ENCODE measurements at regions not wholly inside any gene's neighbourhood (a gene's known extent, or its start where the extent isn't known, plus 50 kb on each side); places are given as distances from the start of the nearest gene placed in this dataset.

GRCh38 chr1:239232921-239233320 is 153.4 kb upstream of the CHRM3 start:
- TF ChIP-seq CTCF (IDR thresholded peaks at IDR 0.05) = no peak
- no peak for TF ChIP-seq POLR2A (IDR thresholded peaks at IDR 0.05)

All from adrenal gland (tissue), 5 donors.